GM18867 (cell line): ENCODE measurements at regions not wholly inside any gene's neighbourhood (a gene's known extent, or its start where the extent isn't known, plus 50 kb on each side); places are given as distances from the start of the nearest gene placed in this dataset.

ENCODE experiments used
- ATAC-seq: cut with Tn5 transposase; IDR thresholded peaks from one replicate; pipeline ENCODE4 v1.9.1; 2021; ENCODE audit warnings: mild to moderate bottlenecking, moderate library complexity; ENCODE audit not compliant: unreplicated experiment

DNA sequence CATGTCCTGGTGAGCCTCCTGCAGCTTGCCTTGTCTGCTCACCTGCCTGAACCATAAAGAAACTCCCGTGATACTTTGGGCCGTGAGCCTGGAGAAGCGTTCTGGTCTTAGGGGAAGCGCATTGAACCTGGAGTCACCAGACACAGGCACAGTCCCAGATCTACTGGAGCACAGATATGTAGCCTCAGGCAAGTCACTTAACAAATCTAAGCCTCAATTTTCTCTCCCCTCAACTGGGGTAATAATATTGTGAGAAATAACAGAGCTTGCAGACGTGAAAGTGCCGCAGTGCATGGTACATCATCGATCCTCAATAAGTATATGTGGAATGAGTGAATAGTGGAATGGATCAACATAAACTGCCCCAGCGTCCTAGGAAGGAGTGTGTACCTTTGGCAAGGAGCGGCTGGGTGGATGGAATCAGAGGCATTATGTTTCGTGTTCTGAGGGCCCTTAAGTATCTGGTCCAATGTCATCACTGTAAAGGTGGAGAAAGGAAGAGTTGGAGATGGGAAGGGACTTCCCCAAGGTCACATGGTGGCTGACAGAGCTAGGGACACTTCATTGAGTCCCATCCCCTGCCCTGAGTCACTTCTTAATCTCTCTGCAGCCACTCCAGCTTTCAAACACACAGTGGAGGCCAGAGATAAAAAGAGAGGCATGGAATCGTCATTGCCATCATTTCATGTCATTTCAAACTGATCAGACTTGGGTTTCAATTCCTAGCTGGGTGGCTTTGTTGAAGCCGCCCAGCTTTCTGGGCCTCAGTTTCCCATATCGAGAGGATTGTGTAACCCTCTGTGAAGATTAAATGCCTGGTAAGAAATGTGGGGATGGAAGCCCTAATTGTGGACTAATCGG is 172.4 kb downstream of the DDX1 start:
- ATAC-seq: no peak

DNA sequence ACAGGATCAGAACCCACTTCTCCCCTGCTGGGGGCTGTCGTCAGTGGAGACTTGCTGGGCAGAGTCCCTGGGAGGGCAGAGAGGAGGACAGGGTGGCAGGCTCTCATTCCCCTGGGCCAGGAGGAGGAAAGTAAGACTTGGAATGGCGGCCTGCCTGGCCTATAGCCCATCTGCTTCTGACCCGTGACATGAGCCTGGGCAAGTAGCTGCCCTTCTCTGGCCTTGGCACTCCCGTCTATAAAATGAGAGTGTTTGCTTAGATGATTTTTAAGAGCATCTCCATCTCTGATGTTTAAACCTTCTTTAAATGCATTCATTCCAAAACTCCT is 173.0 kb downstream of the DDX1 start:
- no peak for ATAC-seq

GRCh38 chr2:15765211-15765610 is 173.5 kb downstream of the DDX1 start:
- no peak for ATAC-seq

- no peak for ATAC-seq
Observed at GRCh38 chr2:15765686-15766302, 174.1 kb downstream of the DDX1 start.

DNA sequence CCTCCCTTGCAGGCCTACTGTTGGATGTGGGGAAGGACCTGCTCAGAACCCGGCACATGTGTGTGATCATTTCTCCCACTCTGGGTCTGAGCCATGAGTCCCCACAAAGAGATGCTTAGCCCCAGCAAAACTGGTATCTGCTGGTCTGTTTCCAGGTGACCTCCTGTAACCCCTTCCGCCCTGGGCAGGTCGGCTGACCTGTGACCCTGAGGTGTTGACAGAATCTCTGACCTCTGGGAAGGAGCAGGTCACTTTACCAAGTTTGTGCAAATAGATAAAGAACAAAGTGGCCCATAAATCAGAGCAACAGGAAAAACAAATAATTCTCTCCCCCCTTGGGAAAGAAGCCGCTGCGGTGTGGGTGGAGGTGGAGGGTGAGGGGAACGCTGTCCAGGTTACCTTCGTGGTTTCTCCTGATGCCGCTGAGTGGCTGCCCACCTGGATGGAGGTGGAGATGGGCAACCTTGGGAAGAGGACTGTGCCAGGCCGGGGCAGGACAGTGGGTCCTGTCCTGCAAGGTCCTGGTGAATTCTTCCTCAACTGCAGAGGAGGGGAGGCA is 174.0 kb upstream of the MYCN start:
- no peak for ATAC-seq

- ATAC-seq: no peak
Observed at GRCh38 chr2:15766911-15767597, 173.3 kb upstream of the MYCN start.

GRCh38 chr2:15767679-15768078 is 172.7 kb upstream of the MYCN start:
- ATAC-seq: no peak

DNA sequence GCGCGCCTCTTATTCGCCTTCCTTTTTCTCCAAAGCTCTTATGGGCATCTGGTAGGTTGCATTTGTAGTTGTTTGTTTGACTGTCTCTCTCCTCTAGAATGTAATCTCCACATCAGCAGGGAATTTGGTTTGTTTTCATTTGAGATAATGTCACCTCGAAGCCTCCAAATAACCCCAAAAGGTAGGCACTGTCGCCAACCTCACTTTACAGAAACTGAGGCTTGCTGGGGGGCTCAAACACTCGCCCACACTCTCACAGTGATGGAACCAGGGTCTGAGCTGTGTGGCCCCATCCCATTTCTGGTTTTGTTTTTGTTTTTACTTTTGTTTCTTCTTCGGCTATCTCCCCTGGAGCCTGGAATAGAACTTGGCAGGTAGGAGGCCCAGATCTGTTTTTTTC is 172.2 kb upstream of the MYCN start:
- no peak for ATAC-seq

GRCh38 chr2:15768615-15769014 is 171.7 kb upstream of the MYCN start:
- ATAC-seq: no peak

- no peak for ATAC-seq
Observed at GRCh38 chr2:15769235-15769634, 171.1 kb upstream of the MYCN start.

DNA sequence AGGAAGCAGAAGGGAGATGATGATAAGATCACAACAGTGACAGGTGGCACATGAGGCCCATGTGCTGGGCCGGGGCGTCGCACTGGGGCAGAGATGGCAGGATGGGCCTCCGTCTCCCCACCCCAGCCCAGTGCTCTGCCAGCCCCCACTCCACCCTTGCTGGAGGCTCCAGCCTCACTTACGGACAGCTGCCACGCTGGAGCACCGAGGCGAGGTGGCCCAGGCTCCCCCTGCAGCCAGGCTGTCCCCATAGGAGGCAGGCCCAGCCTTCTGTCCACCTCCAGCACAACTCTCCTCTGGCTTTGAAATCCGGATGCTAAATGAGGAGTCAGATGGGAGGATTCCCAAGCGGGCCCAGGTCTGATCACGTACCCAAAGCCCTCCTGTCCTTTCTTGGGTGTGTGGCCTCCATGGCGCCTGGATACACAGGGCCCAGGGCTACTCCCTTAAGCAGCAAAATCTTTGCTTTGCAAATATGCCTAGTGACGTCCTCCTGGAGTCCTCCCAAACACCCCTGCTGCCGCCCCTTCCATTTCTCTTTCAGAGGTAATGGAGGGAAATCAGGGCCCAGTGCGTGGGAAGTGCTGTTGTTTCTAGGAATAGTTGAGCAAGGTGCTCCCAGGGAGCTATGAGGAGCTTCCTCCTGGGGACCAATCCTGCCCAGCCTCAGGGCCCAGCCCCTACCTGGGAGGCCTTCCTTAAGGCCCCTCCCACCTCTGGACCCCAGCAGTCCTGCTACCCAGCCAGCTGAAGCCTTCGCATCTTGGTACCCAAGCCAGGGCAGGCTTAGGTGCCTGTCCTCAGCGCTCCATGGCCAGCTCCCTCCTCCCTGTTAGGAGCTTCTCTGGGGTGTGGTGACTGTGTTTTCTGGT is 170.4 kb upstream of the MYCN start:
- no peak for ATAC-seq

DNA sequence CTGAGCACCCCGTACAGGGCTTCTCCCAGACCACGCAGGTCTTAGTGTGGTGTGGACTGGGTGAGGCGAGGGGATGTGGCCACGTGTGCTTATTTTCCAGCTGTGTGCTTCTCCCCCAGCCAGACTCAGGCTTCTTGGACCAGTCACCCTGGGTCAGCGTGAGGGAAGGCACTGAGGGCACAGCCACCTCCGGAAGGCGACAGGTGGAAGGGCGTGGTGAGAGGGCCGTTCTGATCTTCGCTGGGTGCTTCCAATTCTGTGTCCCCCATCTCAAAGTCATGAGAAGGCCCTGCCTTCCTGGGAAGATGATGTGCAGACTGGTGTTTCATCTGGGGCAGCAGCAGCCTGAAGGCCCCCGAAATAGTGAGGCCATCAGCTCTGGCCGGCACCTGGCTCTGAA is 169.7 kb upstream of the MYCN start:
- ATAC-seq: no peak

GRCh38 chr2:15771124-15771523 is 169.2 kb upstream of the MYCN start:
- no peak for ATAC-seq

- no peak for ATAC-seq
Observed at GRCh38 chr2:15772086-15772595, 168.2 kb upstream of the MYCN start.

- ATAC-seq: no peak
Observed at GRCh38 chr2:15772681-15773080, 167.7 kb upstream of the MYCN start.

GRCh38 chr2:15773204-15773603 is 167.1 kb upstream of the MYCN start:
- ATAC-seq: no peak

GRCh38 chr2:15773846-15774245 is 166.5 kb upstream of the MYCN start:
- ATAC-seq: no peak

DNA sequence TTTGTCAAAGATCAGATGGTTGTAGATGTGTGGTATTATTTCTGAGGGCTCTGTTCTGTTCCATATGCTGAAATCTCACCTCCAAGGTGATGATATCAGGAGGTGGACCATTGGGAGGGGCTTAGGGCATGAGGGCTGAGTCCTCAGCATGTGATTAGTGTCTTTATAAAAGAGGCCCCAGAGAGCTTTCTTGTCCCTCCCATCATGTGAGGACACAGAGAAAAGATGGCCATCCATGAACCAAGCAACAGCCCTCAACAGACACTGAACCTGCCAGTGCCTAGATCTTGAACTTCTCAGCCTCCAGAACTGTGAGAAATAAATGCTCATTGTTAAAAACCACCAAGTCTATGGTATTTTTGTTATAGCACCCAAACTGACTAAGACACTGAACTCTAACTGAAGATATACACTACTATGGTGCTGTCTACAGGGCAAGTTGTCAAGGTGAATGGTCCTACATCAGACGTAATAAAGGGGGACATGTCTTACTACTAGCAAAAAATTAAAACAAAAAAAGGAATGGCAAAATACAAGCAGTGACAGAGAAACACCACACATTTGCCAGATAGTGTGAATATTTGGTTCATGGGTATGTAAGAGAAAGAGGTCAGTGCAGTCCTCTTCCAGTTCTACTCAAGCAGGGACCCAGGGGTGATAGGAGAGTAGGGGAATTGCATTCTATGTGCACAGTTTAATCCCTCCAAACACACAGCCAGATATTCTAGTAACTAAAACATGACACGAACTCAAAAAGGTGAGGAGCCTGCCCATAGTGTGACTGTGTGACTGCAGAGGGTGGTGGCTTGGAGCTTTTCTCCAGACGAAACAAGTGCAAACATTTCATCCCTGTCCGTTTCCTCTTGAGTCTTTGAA is 164.4 kb upstream of the MYCN start:
- no peak for ATAC-seq

- no peak for ATAC-seq
Observed at GRCh38 chr2:15776629-15776919, 163.8 kb upstream of the MYCN start.
